Effector memory CD4-positive, alpha-beta T cell (primary cell): ENCODE measurements at regions not wholly inside any gene's neighbourhood (a gene's known extent, or its start where the extent isn't known, plus 50 kb on each side); places are given as distances from the start of the nearest gene placed in this dataset.

Experiments used
- DNase-seq, 3 donors: peaks; one replicate each; pipeline ENCODE4 v3.0.0-alpha.2; 2020
- H3K27ac ChIP-seq: 2 replicates; pipeline ENCODE4 v1.7.0; 2013; ENCODE audit warnings: mild to moderate bottlenecking, low read length, moderate library complexity; ENCODE audit not compliant: insufficient read depth, poor library complexity, severe bottlenecking
- H3K27me3 ChIP-seq: replicated peaks from 2 replicates; pipeline ENCODE4 v1.7.0; 2013; ENCODE audit warnings: mild to moderate bottlenecking, low read length; ENCODE audit not compliant: insufficient read depth, control insufficient read depth, poor library complexity, severe bottlenecking
- H3K36me3 ChIP-seq: 2 replicates; pipeline ENCODE4 v1.7.0; 2013; ENCODE audit warnings: mild to moderate bottlenecking, low read length, moderate library complexity; ENCODE audit not compliant: control insufficient read depth, insufficient read depth
- H3K4me1 ChIP-seq: 2 replicates; pipeline ENCODE4 v1.7.0; 2013; ENCODE audit warnings: low read length, mild to moderate bottlenecking; ENCODE audit not compliant: control insufficient read depth, insufficient read depth, poor library complexity, severe bottlenecking
- H3K4me3 ChIP-seq: 2 replicates; pipeline ENCODE4 v1.7.0; 2013; ENCODE audit warnings: low read length, low read depth, mild to moderate bottlenecking; ENCODE audit not compliant: insufficient read depth, poor library complexity, severe bottlenecking
- H3K9me3 ChIP-seq: 2 replicates; pipeline ENCODE4 v1.7.0; 2013; ENCODE audit warnings: mild to moderate bottlenecking, low read length, moderate library complexity; ENCODE audit not compliant: control insufficient read depth

GRCh38 chr6:121647905-121648304, 212.5 kb downstream of the GJA1 start:
- H3K4me1 ChIP-seq = no peaks in the 10 kb centered on the region
- DNase-seq = no peak
- H3K27ac ChIP-seq = no peak overlapping the region
- H3K4me3 ChIP-seq = no peak overlapping the region
- no peaks in the 10 kb centered on the region for H3K9me3 ChIP-seq
- H3K36me3 ChIP-seq = no peaks in the 10 kb centered on the region
- no peaks in the 10 kb centered on the region for H3K27me3 ChIP-seq

GRCh38 chr6:121649951-121650350, 214.5 kb downstream of the GJA1 start:
- H3K36me3 ChIP-seq = no peaks in the 10 kb centered on the region
- no peaks in the 10 kb centered on the region for H3K27me3 ChIP-seq
- H3K4me1 ChIP-seq = no peaks in the 10 kb centered on the region
- DNase-seq = no peak
- no peak overlapping the region for H3K4me3 ChIP-seq
- H3K9me3 ChIP-seq = no peaks in the 10 kb centered on the region
- no peak overlapping the region for H3K27ac ChIP-seq

DNA sequence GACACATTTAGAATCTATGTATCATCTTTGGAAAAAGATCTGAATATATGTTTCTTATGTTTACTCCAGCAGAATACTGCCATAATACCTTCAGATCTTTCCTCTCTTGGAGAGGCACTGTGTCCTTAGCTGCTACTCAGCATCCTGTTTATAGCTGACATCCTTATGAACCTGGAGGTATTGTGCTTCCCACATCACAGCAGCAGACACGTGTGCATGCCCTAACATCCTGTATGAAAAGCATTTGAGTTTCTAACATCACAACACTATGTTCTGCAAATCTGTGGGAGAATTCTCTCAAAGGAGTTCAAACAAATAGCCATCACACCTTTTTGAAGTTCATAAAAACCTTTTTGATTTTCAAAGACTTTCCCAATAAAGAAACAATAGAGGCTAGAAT, 216.0 kb downstream of the GJA1 start:
- no peaks in the 10 kb centered on the region for H3K9me3 ChIP-seq
- no peak for DNase-seq
- H3K27ac ChIP-seq = no peak overlapping the region
- no peaks in the 10 kb centered on the region for H3K4me1 ChIP-seq
- no peaks in the 10 kb centered on the region for H3K27me3 ChIP-seq
- no peaks in the 10 kb centered on the region for H3K36me3 ChIP-seq
- no peak overlapping the region for H3K4me3 ChIP-seq

DNA sequence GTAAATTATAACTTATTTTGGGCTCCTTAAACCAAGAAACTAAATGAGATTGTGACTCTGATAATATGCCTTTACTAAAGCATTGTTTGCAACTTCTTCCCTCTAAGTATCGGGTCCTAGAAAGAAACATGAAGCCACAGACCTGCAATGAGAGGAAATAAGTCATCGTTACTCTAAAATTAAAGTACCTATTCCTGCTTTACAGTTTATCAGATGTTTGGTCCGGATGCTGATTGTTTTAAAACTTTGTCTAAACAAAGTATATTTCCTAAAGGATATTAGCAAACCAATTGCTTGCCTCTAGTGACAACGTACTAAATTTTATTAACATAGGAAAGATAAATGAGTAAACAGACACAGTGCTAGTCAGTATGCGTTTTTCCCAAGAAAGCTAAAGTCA, 216.8 kb downstream of the GJA1 start:
- Histone ChIP-seq H3K27ac (no peak overlapping the region), H3K36me3 (no peaks in the 10 kb centered on the region)
- DNase-seq = no peak

GRCh38 chr6:121652726-121653623, 217.5 kb downstream of the GJA1 start:
- Histone ChIP-seq H3K27me3 (no peaks in the 10 kb centered on the region), H3K9me3 (no peaks in the 10 kb centered on the region), H3K27ac (no peak overlapping the region), H3K36me3 (no peaks in the 10 kb centered on the region), H3K4me3 (no peak overlapping the region), H3K4me1 (no peaks in the 10 kb centered on the region)
- no peak for DNase-seq

More for the DNA sequence above, 216.8 kb downstream of the GJA1 start:
- Histone ChIP-seq H3K4me3 (no peak overlapping the region), H3K4me1 (no peaks in the 10 kb centered on the region), H3K27me3 (no peaks in the 10 kb centered on the region), H3K9me3 (no peaks in the 10 kb centered on the region)

DNA sequence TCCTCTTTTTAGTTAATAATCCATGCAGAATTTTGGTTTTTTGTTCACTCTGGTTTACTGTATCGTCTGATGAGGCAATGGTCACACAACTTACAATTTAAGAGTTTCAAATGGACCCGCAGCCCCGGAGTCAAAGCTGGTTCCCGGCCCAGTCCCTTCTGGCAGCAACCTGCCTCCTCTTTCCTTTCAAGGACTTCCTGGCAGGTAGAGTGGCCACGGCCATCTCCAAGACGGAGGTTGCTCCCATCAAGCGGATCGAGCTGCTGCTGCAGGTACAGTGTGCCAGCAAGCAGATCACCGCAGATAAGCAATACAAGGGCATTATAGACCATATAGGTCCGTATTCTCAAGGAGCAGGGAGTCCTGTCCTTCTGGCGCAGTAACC, 218.2 kb downstream of the GJA1 start:
- Histone ChIP-seq H3K36me3 (no peaks in the 10 kb centered on the region), H3K4me1 (no peaks in the 10 kb centered on the region), H3K9me3 (no peaks in the 10 kb centered on the region), H3K4me3 (no peak overlapping the region), H3K27ac (no peak overlapping the region), H3K27me3 (no peaks in the 10 kb centered on the region)
- DNase-seq = no peak

- Histone ChIP-seq H3K9me3 (no peaks in the 10 kb centered on the region), H3K27ac (no peak overlapping the region), H3K4me3 (no peak overlapping the region), H3K36me3 (no peaks in the 10 kb centered on the region), H3K4me1 (no peaks in the 10 kb centered on the region), H3K27me3 (no peaks in the 10 kb centered on the region)
- no peak for DNase-seq
Observed at GRCh38 chr6:121657972-121658371, 222.5 kb downstream of the GJA1 start.

- Histone ChIP-seq H3K9me3 (no peaks in the 10 kb centered on the region), H3K36me3 (no peaks in the 10 kb centered on the region), H3K27ac (no peak overlapping the region), H3K4me1 (no peaks in the 10 kb centered on the region), H3K4me3 (no peak overlapping the region), H3K27me3 (no peaks in the 10 kb centered on the region)
- no peak for DNase-seq
Observed at GRCh38 chr6:121660277-121660676, 224.8 kb downstream of the GJA1 start.

DNA sequence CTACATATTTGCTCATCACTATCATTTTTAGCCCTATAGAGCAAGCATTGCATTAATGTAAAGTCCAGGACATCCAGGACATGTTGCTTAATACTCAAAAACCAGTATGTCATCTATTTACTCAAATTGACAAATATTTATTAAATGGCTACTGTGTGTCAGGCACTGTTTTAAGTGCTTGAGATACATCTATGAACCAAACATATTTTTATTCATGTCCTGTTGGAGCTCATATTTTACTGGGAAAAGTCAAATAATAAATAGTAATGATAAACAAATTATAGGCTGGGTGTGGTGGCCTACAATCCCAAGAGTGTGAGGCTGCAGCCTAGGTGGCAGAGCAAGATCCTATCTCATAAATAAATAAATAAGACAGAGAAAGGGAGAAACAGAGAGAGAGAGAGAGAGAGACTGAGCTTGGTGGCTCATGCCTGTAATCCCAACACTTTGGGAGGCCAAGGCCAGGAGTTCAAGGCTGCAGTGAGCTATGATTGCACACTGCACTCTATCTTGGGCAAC, 227.9 kb downstream of the GJA1 start:
- H3K36me3 ChIP-seq = no peaks in the 10 kb centered on the region
- no peaks in the 10 kb centered on the region for H3K4me1 ChIP-seq
- H3K4me3 ChIP-seq = no peak overlapping the region
- no peak for DNase-seq
- H3K9me3 ChIP-seq = no peaks in the 10 kb centered on the region
- no peaks in the 10 kb centered on the region for H3K27me3 ChIP-seq
- H3K27ac ChIP-seq = no peak overlapping the region

- H3K4me1 ChIP-seq = no peaks in the 10 kb centered on the region
- no peak for DNase-seq
- H3K9me3 ChIP-seq = no peaks in the 10 kb centered on the region
- no peaks in the 10 kb centered on the region for H3K27me3 ChIP-seq
- no peaks in the 10 kb centered on the region for H3K36me3 ChIP-seq
- no peak overlapping the region for H3K27ac ChIP-seq
- no peak overlapping the region for H3K4me3 ChIP-seq
Observed at GRCh38 chr6:121664158-121664557, 228.7 kb downstream of the GJA1 start.
